ENCODE measurements at regions not wholly inside any gene's neighbourhood (a gene's known extent, or its start where the extent isn't known, plus 50 kb on each side); places are given as distances from the start of the nearest gene placed in this dataset.

- intact Hi-C loops (cut with DNase I): no loop called here
- peak in 1 of 42 donors; percentile 9 for DNase-seq
These were observed 179.8 kb downstream of the FOXD2 start for GRCh38 chr1:47617381-47618221.

DNA sequence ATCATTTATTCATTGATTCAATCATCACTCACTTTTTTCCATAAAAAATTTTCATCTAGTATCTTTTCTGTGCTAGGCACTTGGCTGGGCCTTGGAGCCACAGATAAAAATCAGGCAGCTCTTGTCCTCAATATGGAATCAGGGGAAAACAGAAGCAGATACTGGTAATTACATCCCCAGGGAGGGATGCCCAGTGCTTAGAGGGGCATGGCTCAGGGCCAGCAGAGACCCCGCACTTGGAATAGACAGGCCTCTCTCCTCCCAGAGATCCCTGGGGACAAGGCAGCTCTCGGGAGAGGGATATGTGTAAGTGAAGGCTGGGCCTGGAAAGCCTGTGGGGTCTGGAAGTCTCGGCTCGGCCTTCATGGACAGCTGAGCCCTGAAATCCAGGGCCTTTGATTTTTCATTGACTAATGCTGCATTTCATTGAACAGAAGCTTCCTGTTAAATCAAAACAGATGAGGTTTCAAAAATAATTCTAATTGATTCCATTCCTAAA lies 180.4 kb downstream of the FOXD2 start:
- intact Hi-C loops (cut with DNase I): no loop called here
- DNase-seq: peak in 2 of 42 donors; percentile 18 to 25

DNA sequence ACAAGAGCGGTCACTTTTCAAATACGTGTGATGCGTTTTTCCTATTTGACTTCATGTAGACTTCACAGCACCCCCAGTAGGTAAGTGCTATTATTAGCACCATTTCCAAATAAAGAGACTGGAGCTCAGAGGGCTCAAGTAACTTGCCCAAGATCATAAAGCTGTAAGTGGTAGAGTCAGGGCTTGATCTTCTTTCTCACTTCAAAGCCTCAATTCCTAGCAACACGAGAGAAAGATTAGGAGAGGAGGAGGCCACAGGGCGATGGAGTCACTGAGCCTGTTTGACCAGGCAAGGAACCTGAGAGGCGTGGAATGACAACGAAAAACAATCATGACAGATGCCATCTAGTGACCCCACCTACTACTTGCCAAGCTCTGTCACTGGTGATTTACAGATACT lies 181.0 kb downstream of the FOXD2 start:
- DNase-seq: peak in 1 of 42 donors; percentile 4

DNA sequence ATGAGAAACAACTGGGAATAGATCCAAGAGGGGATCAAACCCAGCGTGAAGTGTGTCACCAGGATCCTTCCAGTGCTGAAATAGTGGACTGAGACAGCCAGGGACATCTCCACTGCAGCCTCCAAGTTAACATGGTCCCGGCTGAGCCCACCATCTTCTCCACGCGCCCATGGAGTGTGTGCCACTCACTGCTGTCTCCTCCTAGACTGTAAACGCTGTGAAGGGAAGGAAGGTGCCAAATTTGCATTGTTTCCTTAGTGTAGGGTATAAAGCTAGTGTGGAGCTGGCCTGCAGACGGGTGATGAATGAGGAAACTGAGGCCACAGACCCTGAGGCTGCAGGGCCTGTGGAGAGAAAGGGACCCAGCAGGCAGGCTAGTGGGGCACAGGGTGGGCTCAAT lies 183.6 kb downstream of the FOXD2 start:
- peak in 2 of 42 donors; percentile 10 to 32 for DNase-seq
- intact Hi-C loops (cut with DNase I): no loop called here

More for the DNA sequence above, 181.0 kb downstream of the FOXD2 start:
- intact Hi-C loops (cut with DNase I): no loop called here

GRCh38 chr1:47621977-47622376 lies 184.1 kb downstream of the FOXD2 start:
- intact Hi-C loops (cut with DNase I): no loop called here
- peak in 2 of 42 donors; percentile 22 for DNase-seq

DNA sequence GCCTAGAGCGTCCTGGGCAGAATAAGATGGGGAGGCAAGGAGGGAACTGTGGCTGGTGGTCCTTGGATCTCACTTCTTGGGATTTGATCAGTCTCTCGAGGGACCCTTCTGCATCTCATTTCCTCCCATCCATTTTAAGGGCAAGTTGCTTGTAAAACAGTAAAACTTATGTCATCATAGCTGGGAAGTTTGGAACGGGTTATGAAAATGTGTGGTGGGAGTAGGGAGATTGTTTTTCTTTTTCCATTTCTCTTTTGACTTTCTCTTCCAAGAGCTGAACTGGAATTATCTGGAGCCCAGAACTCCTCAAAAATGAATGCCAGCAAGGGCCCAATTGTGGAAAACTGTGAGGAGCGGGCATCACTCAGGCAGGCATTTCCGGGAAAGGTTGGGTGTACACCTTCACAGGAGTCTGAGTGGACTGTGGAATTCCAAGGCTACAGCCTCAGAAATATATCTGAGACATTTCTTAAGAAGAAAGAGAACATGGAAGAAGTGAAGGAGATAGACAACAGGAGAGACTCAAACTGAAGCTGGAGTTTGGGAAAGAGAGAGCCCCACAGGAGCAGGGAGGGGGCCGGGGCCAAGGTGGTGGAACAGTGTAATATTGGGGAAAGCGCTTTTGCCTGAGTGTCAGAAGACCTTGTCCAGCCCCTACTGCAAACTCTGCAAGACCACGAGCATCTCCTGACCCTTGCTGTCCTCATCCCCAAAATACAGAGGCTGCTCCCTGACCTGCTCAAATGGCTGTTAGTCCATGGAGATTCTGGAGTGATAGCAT lies 185.1 kb downstream of the FOXD2 start:
- intact Hi-C loops (cut with DNase I): no loop called here
- peak in 2 of 42 donors; percentile 26 to 29 for DNase-seq

- intact Hi-C loops (cut with DNase I): no loop called here
These were observed 185.7 kb downstream of the FOXD2 start for GRCh38 chr1:47623557-47623940.

GRCh38 chr1:47624531-47624930 lies 186.7 kb downstream of the FOXD2 start:
- peak in 2 of 42 donors; percentile 29 to 39 for DNase-seq

More at GRCh38 chr1:47623557-47623940, 185.7 kb downstream of the FOXD2 start:
- DNase-seq: peak in 1 of 42 donors; percentile 8

DNA sequence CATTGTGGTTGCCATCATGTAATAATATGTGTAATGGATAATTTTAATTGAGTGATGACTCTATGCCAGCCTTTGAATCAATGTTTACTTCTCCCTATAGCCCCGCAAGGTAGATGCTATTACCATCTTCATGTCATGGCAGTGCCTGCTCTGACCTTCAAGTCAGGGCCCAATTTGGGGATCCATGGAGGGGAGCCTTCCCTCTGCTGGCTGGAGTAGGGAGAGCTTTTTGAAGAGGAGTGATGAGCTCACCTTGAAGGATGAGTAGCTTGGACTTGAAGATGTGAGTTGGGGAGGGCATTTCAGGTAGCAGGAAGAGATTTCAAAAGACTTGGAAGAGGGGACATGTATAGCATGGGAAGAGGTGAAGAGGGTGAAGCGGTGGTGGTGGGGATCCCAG lies 189.2 kb downstream of the FOXD2 start:
- peak in 2 of 42 donors; percentile 20 to 22 for DNase-seq
- intact Hi-C loops (cut with DNase I): no loop called here

More at GRCh38 chr1:47624531-47624930, 186.7 kb downstream of the FOXD2 start:
- intact Hi-C loops (cut with DNase I): no loop called here

DNA sequence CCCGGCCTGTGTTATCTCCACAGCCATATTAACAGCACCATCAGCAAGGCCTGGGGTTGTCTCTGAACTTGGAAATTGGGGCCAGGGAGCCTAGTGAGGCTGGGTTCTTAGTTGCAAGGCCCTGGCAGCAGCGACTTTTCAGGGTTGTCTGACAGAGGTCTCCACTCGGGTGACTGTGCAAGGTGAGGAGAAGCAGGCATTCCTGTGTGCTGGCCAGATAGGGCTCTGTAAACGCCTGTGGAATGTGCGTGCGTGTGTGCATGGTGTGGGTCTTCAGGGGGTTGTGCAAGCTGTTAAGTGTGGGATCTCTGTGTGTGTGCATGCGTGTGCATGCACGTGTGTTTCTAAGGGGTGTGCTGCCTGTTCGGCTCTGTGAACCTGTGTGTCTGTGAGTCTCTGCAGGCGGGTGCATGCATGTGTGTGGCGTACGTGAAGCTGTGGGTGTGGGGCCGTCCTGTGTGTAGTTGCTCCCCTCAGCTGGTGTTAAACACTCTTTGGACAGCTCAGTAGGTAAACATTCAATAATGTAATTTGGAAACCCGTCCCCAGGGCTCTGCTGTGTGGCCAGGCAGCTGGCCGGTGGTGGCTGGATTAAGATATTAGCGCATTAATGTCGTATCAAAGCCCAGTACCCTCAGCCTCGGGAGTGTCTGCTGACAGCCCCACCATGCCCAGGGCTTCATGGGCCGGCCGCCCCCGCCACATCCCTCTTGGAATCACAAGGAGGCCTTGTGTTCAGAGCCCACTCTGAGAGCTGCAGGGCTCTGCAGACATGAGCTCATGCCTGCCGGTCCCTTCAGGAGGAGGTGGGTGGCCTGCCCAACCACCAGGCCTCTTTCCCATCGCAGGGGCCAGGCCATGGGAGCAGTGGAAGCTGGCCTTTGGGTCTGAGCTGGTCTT lies 189.9 kb downstream of the FOXD2 start:
- intact Hi-C loops (cut with DNase I): no loop called here
- peak in 4 of 42 donors; percentile 6 to 37 (median 28) for DNase-seq

- intact Hi-C loops (cut with DNase I): no loop called here
- peak in 1 of 42 donors; percentile 20 for DNase-seq
These were observed 191.4 kb downstream of the FOXD2 start for GRCh38 chr1:47629201-47629600.

DNA sequence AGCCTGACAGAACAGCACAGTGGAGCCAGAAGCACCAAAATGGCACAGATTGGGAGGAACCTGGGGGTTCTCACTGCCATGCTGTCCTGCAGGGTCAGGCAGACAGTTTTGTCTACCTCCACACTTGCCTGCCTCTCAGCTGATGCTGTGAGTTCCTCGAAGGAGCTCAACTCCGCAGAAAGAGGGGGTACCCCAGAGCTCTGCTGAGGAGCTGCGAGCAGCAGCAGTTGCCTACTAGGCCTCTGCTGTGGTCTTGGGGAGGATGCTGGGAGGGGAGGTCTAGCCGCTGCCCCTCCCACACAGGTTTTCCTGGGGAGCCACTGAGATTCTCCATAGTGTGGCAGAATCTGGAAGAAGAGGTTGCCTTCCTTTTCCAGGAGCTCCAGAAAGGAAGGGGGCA lies 192.5 kb downstream of the FOXD2 start:
- intact Hi-C loops (cut with DNase I): no loop called here
- DNase-seq: peak in 2 of 42 donors; percentile 9 to 13

DNA sequence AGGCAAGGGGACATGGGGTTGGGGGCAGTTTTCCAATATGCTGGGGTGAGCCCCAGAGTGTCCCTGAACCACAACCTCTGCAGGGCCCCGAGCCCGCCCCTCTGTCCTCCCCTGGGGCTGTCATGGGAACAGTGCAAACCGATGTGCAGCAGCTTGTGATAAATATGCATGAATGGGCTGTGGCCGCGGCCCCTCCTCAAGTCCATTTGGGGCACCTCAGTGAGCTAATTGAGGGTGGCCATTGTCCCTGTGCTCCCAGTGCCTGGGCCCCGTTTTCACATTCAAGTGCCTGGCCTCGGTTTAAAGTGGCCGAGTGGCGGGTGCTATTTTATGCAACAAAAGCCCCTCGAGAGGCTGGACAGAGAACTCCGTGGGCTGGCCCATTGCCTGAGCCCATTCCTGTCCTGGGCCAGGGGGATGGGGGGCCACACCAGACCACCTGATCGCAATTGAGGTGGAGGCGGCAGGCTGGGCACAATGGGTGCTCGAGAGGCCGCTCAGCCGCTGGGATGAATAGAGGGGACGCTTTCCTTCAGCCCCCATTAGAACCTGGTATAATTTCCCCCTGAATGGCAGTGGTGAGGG lies 193.7 kb downstream of the FOXD2 start:
- intact Hi-C loops (cut with DNase I): no loop called here

GRCh38 chr1:47635111-47635510 lies 197.3 kb downstream of the FOXD2 start:
- peak in 1 of 42 donors; percentile 7 for DNase-seq
- intact Hi-C loops (cut with DNase I): no loop called here

More for the DNA sequence above, 193.7 kb downstream of the FOXD2 start:
- peak in 1 of 42 donors; percentile 21 for DNase-seq

DNA sequence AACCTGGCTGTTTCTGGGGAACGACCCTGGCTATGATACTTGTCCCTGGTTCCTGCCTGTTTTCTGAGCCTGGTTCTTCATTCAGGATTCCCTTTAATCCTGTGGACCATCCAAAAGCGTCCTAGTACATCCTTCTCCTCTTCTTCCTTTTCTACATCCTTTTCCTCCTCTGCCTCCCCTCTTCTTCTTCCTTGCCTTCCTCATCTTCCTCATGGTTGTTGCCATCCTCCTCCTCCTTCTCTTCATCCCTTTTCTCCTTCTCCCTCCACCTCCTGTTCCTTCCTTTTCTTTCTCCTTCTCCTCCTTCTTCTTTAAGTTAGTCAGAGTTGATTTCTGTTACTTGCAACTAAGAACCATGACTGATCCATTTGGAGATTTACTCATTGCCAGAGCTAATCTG lies 197.8 kb downstream of the FOXD2 start:
- no peak for DNase-seq
- intact Hi-C loops (cut with DNase I): no loop called here

DNA sequence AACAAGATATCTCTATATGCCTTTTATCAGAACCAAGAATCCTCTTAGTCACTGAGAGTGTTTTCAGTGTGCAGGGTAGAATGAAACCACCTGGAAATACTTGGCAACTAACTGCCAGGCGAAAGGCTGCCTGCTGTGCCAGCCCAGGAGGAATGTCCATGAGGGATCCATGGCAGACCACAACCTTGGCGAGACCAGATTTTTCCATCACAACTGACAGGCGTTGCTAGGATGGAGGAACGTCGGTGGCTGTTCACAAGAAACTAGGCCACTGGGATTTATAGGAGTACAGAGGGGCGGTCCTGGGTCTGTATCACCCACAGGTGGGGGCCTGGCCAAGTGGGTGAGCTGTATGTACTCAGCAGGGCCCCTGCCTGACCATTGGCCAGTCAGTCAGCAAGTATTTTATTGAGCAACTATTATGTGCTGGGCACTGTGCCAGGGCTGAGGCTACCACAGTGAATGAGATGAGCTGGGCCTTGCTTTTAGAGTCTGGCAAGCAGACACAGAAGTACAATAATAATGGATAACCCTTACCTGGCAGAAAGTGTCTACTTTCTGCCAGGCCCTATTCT lies 199.4 kb downstream of the FOXD2 start:
- intact Hi-C loops (cut with DNase I): no loop called here
- DNase-seq: no peak

DNA sequence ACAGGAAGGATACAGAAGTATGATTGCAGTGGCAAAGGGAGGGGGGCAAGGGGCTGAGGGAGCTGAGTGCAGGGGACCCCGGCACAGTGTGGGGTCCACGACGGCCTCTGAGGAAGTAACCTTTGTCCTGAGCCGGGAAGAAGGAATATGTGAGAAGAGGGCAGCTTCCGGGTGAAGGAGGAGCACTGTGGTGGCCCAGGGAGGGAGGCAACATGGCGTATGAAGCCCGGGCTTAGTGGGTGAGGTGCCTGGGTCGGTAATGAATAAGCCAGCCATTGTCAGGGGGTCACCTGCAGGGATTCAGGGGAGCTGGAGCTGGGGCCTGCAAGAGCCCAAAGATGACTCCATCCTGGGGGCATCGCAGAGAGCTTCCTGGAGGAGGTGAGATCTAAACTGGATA lies 200.4 kb downstream of the FOXD2 start:
- DNase-seq: no peak
- intact Hi-C loops (cut with DNase I): no loop called here

DNA sequence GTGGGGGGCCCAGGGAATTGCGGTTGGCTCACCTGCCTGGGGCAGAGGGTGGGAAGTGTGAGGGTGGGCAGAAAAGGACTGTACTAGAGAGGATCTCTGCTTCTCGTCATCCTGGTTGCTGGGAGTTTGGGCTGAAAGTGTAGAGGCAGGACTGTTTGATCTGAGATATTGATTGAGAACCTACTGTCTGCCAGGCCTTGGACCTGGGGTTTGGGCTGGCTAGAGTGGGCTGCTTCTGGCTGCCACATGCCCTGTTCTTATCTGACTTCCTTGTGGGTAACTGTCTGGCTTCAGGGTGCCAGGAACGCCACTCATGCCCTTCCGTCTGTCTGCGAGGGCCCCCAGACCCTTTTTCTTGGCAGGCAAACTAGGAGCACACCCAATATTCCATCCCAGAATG lies 200.9 kb downstream of the FOXD2 start:
- intact Hi-C loops (cut with DNase I): no loop called here
- DNase-seq: no peak
